Ovary (tissue), 3 donors: ENCODE measurements at regions not wholly inside any gene's neighbourhood (a gene's known extent, or its start where the extent isn't known, plus 50 kb on each side); places are given as distances from the start of the nearest gene placed in this dataset.

Source experiments
- CTCF ChIP-seq, 3 donors: fragments of 450-650 bp in 2 of 3; fragments of 200-600 bp in 1 of 3; IDR thresholded peaks; one replicate each; pipeline versions ENCODE4 v1.5.1 to v1.8.0; 2016 to 2022; ENCODE audit warnings: antibody characterized with exemption in 3 of 3, mild to moderate bottlenecking in 1 of 3
- EP300 ChIP-seq: sonication (generic); formaldehyde crosslinking; IDR thresholded peaks from one replicate; pipeline ENCODE4 v1.6.1; 2017; ENCODE audit warnings: antibody characterized with exemption
- POLR2A ChIP-seq: fragments of 450-650 bp; IDR thresholded peaks from one replicate; pipeline ENCODE4 v1.6.1; 2017; ENCODE audit warnings: antibody characterized with exemption, mild to moderate bottlenecking, moderate library complexity
- donor health status: DM: no; HTN: no; CAD: no.

- TF ChIP-seq CTCF (IDR thresholded peaks at IDR 0.05): no peak
- no peak for TF ChIP-seq EP300
- TF ChIP-seq POLR2A: no peak
Measured at GRCh38 chr6:43865932-43866645, 96.1 kb downstream of the VEGFA start.
